GM18867 (cell line): ENCODE measurements at regions not wholly inside any gene's neighbourhood (a gene's known extent, or its start where the extent isn't known, plus 50 kb on each side); places are given as distances from the start of the nearest gene placed in this dataset.

ENCODE experiments used
- ATAC-seq: cut with Tn5 transposase; IDR thresholded peaks from one replicate; pipeline ENCODE4 v1.9.1; 2021; ENCODE audit warnings: mild to moderate bottlenecking, moderate library complexity; ENCODE audit not compliant: unreplicated experiment

DNA sequence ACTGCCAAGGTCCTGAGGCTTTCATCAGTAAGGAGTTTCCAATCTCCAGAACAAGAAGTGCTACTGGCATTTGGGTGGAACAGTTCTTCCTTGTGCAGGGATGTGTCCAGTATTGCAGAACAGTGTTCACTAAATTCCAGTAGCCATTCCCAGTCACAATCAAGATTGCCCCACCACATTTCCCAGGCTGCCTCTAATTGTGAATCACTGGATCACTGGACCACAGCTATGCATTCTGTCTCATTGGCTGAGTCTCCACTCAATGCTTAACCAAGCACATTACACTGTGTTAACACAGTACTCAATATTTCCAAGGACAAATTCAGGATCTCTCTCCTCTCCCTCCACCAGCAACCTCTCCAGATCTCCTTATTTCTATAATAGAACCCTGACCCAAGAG, 160.2 kb upstream of the CCDC150 start:
- ATAC-seq, result no peak

DNA sequence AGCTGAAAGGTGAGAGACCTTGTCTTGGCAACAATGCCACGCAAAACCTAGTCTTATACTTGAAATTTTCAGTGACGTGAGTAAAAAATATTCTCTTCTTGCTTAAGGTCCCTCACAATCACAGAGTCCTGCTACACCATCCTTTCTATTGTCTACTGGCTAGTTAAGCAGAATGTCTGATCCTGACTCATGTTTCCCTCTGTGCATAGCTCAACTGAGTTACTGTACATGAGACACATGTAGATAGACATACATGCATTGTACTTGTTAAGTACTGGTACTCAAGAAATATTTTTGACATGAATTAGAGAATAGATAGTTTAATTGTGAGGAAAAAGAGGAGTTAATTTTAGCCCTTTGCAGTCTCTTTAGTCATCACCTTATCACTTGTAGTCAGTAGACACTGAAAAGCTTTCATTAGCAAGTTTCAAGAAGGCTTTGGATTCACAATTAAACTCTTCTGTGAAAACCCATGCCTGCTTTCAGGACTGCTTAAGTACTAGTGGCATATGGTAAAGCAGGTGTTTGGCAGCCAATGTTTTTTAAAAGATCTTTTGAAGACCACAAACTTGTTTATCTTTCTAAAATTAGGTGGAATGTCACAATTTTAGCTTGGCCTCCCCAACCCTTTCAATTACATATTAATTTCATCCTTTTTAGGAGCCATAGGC, 158.7 kb upstream of the CCDC150 start:
- peak; percentile 37 for ATAC-seq

- peak; percentile 20 for ATAC-seq
Observed at GRCh38 chr2:196481324-196481697, 158.2 kb upstream of the CCDC150 start.

DNA sequence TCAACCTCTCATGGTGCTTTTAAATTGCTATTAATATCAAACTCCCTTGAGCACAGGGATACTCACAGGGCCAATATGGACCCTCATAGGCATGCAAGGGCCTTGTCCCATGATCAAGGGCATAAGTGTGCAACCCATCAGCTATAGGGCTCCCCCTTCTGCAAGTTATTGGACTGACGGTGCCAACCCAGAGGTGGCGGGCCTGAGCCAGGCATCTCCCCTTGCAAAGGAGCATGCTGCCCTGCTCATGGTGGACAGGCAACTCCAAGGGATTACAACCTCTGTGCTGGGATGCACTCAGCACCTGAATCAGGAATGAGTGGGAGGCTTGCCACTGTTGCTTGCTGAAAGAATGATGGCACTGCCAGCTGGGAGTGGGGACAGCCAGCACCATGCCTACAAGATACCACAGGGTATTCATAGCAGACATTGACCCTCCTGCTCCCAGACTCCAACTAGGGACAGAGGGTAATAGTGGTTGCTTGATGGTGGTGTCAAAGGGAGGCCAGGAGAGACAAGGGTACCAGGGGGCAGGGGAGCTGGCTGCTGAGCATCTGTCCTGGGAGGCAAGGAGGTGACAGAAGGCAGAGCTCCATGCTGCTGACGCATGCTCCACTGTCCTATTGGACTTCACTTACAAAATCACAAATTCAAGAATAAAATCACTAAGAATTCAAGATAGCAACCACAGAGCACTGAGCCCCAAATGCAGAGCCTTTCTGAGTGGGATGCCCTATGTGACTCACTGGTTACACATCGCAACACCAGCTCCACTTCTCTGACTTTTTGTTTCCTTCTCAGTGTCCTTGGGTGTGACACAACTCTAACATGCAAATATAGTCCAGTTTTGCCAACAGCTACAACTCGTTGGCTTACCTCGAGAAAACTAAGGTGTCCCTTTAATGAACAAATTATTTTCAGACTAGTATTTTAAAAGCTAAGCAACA, 157.1 kb upstream of the CCDC150 start:
- peak; percentile 58 for ATAC-seq

GRCh38 chr2:196486146-196486545, 153.4 kb upstream of the CCDC150 start:
- ATAC-seq, result no peak

GRCh38 chr2:196487417-196487816, 152.1 kb upstream of the CCDC150 start:
- no peak for ATAC-seq

GRCh38 chr2:196489371-196489770, 150.1 kb upstream of the CCDC150 start:
- ATAC-seq, result no peak

GRCh38 chr2:196492946-196493345, 146.6 kb upstream of the CCDC150 start:
- no peak for ATAC-seq

GRCh38 chr2:196498962-196499361, 140.6 kb upstream of the CCDC150 start:
- ATAC-seq, result no peak

DNA sequence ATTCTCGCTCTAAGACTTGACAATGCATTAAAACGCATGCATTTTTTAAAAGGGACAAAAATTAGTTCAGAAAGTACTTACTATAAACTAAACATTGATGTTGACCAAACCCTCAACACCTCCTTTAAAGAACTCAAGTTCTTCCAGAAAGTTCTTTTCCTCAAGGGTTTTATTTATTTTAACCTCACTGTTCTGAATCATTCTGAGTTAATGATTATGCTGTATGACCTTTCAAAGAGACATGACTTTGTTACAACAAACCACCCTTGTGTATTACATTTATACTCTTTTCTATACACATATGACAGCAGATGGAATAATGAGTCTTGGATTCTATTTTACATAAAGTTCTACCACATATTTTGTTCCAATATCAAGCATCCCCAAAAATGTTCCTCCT, 139.8 kb upstream of the CCDC150 start:
- ATAC-seq, result no peak

DNA sequence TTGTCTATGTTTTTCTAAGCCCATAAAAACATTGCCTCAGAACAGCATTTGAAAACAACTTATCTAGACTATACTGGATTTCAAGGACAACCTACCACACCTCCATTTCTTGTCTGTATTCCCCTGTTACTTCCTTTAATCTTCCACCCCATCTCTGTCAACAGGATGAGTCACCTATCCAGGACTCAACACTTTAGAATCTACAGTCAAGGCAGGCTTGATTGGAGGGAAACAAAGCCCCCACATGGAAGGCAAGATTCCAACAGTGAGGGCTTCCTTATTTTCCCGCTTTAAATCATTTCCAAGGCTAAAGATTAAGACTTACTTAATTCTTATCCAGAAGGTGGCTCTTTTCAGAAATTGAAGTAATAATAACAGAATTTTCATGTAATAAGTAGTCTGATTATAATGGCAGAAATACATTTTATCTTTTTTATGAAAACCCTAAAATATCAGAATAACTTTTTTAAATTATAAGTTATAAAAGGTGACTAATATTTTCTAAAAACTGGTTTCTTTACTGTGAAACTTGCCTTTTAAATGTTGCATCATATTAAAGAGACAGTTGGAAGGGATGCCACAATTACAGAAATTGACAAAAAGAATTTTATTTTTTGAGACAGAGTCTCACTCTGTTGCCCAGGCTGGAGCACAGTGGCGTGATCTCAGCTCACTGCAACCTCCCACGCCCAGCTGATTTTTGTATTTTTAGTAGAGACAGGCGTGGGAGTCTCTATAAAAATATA, 138.7 kb upstream of the CCDC150 start:
- no peak for ATAC-seq

DNA sequence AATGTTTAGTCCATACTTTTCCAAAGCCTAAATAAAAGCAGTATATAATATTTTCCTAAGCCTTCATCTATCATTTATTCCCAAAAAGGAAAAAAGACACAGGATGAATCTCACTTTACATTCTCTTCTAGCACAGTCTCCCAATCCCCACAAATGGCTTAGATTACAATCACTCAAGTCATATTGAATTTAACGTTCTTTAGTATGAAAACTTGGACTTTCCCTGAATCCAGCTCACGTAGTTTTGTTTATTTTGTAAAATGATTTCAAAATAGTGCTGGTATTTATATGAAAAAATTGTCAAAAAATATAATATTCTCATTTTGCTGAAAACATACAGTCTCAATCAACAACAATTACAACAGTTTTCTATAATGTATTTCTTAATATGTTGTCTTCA, 137.7 kb upstream of the CCDC150 start:
- no peak for ATAC-seq

- ATAC-seq, result no peak
Observed at GRCh38 chr2:196502386-196502785, 137.1 kb upstream of the CCDC150 start.

DNA sequence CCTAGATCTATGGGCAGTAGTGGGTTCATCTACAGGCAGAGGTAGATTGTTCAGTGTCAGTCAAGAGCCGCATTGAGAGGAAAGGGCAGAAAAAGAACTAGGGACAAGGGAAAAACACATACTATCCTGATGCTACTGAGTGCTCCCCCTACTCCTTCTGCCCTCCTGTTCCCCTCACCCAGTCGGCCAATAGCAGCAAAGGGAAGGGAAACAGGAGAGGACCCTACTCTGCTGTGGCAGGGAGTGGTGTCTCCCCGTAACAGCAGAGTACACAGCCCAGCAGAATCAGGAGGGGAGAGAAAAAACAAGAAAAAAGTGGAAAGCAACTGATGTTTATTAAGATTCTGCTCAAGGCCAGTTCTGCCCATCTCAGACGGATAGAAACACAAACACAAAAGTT, 136.1 kb upstream of the CCDC150 start:
- no peak for ATAC-seq

DNA sequence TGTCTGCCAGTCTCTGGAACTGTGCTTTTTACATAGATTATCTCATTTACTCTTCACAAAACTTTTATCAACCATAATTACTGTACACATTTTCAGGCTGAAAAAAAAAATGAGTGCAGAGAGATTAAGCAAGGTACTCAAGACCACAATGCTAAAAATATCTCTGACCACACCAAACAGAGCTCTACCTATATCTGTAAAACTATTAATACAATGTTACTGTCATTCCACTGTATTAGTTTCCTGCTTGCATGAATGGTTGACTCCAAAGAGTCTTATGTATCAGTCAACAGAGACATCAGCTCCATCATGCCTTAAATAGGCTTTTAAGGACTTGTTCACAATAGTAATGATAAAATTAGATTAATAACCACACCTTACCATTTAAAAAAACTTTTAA, 134.7 kb upstream of the CCDC150 start:
- peak; percentile 82 for ATAC-seq

DNA sequence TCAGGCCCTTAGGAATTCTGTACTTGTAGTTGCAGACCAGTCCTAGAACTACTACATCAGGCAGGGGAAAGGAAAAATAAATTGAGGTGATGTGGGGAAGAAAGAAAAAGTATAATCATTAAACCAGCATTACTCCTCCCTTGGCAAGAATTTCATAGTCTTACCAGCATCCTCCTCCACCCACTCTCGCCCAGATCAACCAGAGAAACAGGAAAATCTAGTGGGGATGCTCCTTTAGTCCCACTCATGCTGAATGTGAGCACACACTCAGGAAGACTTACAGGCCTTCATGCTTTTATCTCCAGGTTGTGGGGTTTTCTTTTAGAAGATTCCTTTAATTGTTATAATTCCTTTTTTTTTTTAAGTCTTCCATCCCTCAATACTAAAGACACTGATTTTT, 129.3 kb upstream of the CCDC150 start:
- ATAC-seq, result no peak

- ATAC-seq, result no peak
Observed at GRCh38 chr2:196511258-196512168, 128.0 kb upstream of the CCDC150 start.

DNA sequence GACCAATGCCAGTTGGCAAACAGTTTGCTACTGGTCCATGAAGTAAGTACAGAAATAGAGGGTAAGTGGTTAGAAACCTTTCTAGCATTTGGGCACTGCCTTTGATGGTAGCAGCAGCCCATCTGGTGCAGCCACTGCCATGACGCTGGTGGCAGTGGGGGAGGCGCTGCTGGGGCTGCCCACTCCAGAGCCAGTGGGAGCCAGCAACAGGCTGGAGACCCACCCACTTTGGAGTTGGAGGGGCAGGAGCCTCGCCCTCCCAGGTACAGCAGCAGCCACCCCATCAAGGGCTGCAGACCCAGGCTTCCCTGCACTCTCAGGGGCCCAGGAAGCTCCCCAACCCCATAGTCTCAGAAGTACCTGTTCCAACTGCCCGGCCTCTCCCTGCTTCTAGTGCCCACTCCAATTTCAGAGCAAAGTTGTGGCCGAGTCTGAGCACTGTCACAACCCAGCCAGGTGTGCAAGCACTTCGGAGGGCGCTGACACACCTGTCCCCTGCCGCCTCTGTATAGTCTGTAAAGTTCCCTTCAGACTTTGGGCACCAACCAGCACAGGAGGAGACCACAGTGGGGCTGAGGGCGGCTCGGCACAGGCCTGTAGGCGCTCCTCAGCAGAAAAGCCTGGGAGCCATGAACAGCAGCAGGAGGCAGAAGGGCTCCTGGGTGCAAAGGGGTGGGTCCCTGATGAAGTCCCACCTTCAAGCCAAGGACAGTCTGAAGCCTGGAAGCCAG, 125.6 kb upstream of the CCDC150 start:
- ATAC-seq, result no peak

DNA sequence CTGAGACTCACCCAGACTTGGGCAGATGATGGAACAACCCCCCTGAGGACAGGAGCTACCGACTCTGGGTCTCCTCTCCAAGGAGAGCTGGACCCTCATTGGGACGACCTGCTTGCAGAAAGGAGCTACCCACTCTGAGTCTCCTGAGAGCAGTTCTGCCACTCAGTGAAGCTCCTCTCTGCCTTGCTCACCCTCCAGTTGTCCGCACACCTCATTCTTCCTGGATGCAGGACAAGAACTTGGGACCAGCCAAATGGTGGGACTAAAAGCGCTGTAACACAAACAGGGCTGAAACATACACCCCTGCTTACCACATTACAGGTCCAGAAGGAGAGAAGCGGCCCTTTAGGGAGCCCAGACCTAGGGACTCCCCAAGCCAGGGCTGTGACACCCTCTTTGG, 124.9 kb upstream of the CCDC150 start:
- ATAC-seq, result no peak

DNA sequence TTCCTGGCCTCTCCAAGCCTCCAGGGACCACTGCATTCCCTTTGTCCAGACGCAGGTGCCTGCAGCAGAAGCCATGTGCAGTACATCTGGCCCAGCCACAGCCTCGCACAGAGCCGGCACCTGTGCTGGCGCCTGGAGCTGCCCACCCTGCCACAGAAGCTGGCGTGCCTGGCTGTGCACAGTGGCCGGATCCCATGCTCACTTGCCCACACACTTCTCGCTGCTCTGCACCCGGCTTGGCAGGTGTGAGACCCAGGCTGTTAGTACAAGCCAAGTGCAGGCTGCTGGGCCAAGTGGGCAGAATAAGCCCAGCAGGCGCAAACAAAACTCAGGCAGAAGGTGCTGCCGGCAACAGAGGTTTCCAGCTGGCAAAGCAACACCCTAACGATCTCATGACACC, 124.5 kb upstream of the CCDC150 start:
- ATAC-seq, result no peak
